OCI-LY1 (cell line): ENCODE measurements at regions not wholly inside any gene's neighbourhood (a gene's known extent, or its start where the extent isn't known, plus 50 kb on each side); places are given as distances from the start of the nearest gene placed in this dataset.

Experiments
- EZH2 ChIP-seq: fragments of 200-600 bp; sonication (generic), shearing (Covaris generic); IDR thresholded peaks from 2 replicates; pipeline ENCODE4 v1.8.0; 2017; ENCODE audit warnings: borderline replicate concordance, mixed run types, mild to moderate bottlenecking, antibody characterized with exemption, low read length, moderate library complexity, mixed read lengths
- TF ChIP-seq, protein P1 (sequence below): fragments of 200-600 bp; sonication (generic), shearing (Covaris generic); IDR thresholded peaks from 2 replicates; pipeline ENCODE4 v1.5.1; 2017; ENCODE audit warnings: mild to moderate bottlenecking, antibody characterized with exemption, low read length, moderate library complexity, mixed read lengths

DNA sequence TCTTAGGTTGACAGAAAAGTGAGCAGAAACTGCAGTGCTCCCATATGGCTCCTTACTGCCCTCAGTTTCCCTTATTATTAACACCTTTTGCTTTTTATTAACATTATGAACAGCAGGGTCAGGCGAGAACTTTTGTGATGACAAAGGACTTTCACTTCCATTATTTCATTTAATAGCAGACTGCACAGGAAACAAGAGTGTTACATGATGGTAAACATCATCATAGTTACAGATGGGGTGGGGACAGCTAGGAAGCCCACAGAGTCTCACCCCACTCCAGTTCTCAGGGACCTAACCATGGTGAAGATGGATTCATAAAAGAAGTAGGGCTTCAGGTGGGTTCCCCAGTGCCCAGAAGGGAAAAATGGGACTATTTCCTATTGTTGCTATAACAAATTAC lies 110.1 kb upstream of the PELI2 start:
- TF ChIP-seq, protein P1, sequence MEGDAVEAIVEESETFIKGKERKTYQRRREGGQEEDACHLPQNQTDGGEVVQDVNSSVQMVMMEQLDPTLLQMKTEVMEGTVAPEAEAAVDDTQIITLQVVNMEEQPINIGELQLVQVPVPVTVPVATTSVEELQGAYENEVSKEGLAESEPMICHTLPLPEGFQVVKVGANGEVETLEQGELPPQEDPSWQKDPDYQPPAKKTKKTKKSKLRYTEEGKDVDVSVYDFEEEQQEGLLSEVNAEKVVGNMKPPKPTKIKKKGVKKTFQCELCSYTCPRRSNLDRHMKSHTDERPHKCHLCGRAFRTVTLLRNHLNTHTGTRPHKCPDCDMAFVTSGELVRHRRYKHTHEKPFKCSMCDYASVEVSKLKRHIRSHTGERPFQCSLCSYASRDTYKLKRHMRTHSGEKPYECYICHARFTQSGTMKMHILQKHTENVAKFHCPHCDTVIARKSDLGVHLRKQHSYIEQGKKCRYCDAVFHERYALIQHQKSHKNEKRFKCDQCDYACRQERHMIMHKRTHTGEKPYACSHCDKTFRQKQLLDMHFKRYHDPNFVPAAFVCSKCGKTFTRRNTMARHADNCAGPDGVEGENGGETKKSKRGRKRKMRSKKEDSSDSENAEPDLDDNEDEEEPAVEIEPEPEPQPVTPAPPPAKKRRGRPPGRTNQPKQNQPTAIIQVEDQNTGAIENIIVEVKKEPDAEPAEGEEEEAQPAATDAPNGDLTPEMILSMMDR: no peak
- TF ChIP-seq EZH2: no peak
